Panc1 (cell line): ENCODE measurements at regions not wholly inside any gene's neighbourhood (a gene's known extent, or its start where the extent isn't known, plus 50 kb on each side); places are given as distances from the start of the nearest gene placed in this dataset.

Experiments
- ATAC-seq: fragments of 200-7000 bp; cut with Tn5 transposase; 2 replicates; pipeline ENCODE4 v1.9.1; 2020; ENCODE audit warnings: mild to moderate bottlenecking, moderate library complexity
- BruUV-seq: library from RNA; stranded (reverse); fragments of 400-500 nt; replicated peaks from 2 replicates; lab custom pipeline; 2021; lab: Mats Ljungman, UMichigan
- CTCF ChIA-PET: fragments of 300-600 bp; sonication (Branson Sonifier 250); formaldehyde crosslinking; loops from one replicate; lab custom pipeline; 2022; ENCODE audit warnings: antibody characterized with exemption; lab: Charles Lee
- POLR2A ChIA-PET: fragments of 300-600 bp; sonication (Branson Sonifier 250); formaldehyde crosslinking; loops from one replicate; lab custom pipeline; 2022; ENCODE audit warnings: antibody characterized with exemption; lab: Charles Lee
- DNase-seq: peaks from one replicate; pipeline ENCODE4 v3.0.0-alpha.2; 2010; ENCODE audit warnings: low read depth, low spot score
- H3K27ac ChIP-seq: 2 replicates; pipeline ENCODE4 v1.5.1; 2011; ENCODE audit warnings: mild to moderate bottlenecking, low read length, inconsistent platforms
- H3K27me3 ChIP-seq: fragments of 200-500 bp; sonication (Bioruptor generic); 2 replicates; pipeline ENCODE4 v1.6.0; 2014; ENCODE audit warnings: low read length, inconsistent platforms; ENCODE audit not compliant: control insufficient read depth, insufficient read depth
- H3K36me3 ChIP-seq: fragments of 200-500 bp; sonication (Bioruptor generic); 2 replicates; pipeline ENCODE4 v1.5.1; 2014; ENCODE audit warnings: inconsistent platforms, mild to moderate bottlenecking, low read length, moderate library complexity; ENCODE audit not compliant: control insufficient read depth, insufficient read depth
- H3K4me1 ChIP-seq: 2 replicates; pipeline ENCODE4 v1.5.1; 2011; ENCODE audit warnings: inconsistent platforms, mild to moderate bottlenecking, low read length, moderate library complexity; ENCODE audit not compliant: control insufficient read depth, insufficient read depth
- H3K4me3 ChIP-seq, 2 experiments: 2 replicates each; pipeline ENCODE4 v1.5.1; 2011 to 2012; ENCODE audit warnings: low read depth in 2 of 2, low read length in 2 of 2, mild to moderate bottlenecking in 2 of 2, inconsistent platforms in 1 of 2, moderate library complexity in 1 of 2
- H3K9me3 ChIP-seq: fragments of 200-500 bp; sonication (Bioruptor generic); 2 replicates; pipeline ENCODE4 v1.5.1; 2014; ENCODE audit warnings: low read depth, mild to moderate bottlenecking, inconsistent platforms, low read length, moderate library complexity; ENCODE audit not compliant: control insufficient read depth, insufficient read depth
- POLR2AphosphoS5 ChIP-seq: IDR thresholded peaks from 2 replicates; pipeline ENCODE4 v1.6.1; 2012; ENCODE audit warnings: mild to moderate bottlenecking, low read depth, low read length, moderate library complexity
- SIN3A ChIP-seq: IDR thresholded peaks from 2 replicates; pipeline ENCODE4 v1.6.1; 2012; ENCODE audit warnings: low read depth, mild to moderate bottlenecking, low read length, moderate library complexity, borderline replicate concordance; ENCODE audit not compliant: insufficient read depth
- TCF7L2 ChIP-seq: IDR thresholded peaks from 2 replicates; pipeline ENCODE4 v1.6.1; 2011; ENCODE audit warnings: mild to moderate bottlenecking, low read depth, low read length, inconsistent platforms
- in situ Hi-C: cut with HindIII; loops from 2 replicates; pipeline ENCODE4 v1.10.0; 2016; ENCODE audit warnings: low sequenced_read_pairs, low pct_unique_long_range_greater_than_20kb
- intact Hi-C: fragments of 100-400 bp; cut with micrococcal nuclease; formaldehyde crosslinking; loops from one replicate; pipeline ENCODE4 v1.10.0; 2022; ENCODE audit not compliant: unreplicated experiment
- TF ChIP-seq, protein P1 (sequence below), 2 experiments: IDR thresholded peaks; 2 replicates each; pipeline ENCODE4 v1.6.1; 2011 to 2012; ENCODE audit warnings: low read depth in 2 of 2, control low read depth in 1 of 2, low read length in 1 of 2, mild to moderate bottlenecking in 1 of 2, moderate library complexity in 1 of 2; ENCODE audit not compliant: insufficient read depth in 1 of 2
- TF ChIP-seq, protein P2 (sequence below): fragments of 450-650 bp; IDR thresholded peaks from 2 replicates; pipeline ENCODE4 v1.5.1; 2017; ENCODE audit warnings: mild to moderate bottlenecking

DNA sequence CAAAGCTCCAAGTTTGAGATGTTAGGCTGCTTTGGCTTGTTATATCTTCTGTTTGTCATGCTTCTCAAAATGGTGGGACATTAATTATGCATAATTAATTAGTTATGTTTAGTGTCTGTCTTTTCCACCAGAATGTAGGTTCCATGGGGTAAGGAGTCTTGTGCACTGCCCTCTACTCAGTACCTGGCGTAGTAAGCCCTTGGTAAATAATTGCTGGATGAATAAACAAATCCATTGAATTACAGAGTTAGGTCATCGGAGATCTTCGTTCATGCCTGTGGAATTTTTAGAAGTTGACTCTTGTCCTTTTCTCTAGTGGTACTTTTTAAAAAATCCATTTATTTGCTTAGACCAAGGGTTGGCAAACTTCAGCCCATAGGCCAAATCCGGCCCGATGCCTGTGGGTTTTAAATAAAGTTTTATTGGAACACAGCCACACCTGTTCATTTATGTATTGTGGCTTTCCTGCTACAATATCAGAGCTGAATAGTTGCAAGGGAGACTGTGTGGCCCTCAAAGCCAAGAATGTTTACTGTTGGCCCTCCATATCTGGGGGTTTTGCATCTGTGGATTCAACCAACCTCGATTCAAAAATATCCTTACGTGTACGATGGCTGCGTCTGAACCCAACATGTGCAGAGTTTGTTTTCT, 524.8 kb upstream of the EEF2KMT start:
- no peak for TF ChIP-seq POLR2AphosphoS5
- TF ChIP-seq, protein P1, sequence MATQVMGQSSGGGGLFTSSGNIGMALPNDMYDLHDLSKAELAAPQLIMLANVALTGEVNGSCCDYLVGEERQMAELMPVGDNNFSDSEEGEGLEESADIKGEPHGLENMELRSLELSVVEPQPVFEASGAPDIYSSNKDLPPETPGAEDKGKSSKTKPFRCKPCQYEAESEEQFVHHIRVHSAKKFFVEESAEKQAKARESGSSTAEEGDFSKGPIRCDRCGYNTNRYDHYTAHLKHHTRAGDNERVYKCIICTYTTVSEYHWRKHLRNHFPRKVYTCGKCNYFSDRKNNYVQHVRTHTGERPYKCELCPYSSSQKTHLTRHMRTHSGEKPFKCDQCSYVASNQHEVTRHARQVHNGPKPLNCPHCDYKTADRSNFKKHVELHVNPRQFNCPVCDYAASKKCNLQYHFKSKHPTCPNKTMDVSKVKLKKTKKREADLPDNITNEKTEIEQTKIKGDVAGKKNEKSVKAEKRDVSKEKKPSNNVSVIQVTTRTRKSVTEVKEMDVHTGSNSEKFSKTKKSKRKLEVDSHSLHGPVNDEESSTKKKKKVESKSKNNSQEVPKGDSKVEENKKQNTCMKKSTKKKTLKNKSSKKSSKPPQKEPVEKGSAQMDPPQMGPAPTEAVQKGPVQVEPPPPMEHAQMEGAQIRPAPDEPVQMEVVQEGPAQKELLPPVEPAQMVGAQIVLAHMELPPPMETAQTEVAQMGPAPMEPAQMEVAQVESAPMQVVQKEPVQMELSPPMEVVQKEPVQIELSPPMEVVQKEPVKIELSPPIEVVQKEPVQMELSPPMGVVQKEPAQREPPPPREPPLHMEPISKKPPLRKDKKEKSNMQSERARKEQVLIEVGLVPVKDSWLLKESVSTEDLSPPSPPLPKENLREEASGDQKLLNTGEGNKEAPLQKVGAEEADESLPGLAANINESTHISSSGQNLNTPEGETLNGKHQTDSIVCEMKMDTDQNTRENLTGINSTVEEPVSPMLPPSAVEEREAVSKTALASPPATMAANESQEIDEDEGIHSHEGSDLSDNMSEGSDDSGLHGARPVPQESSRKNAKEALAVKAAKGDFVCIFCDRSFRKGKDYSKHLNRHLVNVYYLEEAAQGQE (IDR thresholded peaks at IDR 0.05; ENCODE audit: insufficient read depth in 1 of 2, low read depth in 2 of 2, low read length in 1 of 2) = no peak
- TF ChIP-seq, protein P2, sequence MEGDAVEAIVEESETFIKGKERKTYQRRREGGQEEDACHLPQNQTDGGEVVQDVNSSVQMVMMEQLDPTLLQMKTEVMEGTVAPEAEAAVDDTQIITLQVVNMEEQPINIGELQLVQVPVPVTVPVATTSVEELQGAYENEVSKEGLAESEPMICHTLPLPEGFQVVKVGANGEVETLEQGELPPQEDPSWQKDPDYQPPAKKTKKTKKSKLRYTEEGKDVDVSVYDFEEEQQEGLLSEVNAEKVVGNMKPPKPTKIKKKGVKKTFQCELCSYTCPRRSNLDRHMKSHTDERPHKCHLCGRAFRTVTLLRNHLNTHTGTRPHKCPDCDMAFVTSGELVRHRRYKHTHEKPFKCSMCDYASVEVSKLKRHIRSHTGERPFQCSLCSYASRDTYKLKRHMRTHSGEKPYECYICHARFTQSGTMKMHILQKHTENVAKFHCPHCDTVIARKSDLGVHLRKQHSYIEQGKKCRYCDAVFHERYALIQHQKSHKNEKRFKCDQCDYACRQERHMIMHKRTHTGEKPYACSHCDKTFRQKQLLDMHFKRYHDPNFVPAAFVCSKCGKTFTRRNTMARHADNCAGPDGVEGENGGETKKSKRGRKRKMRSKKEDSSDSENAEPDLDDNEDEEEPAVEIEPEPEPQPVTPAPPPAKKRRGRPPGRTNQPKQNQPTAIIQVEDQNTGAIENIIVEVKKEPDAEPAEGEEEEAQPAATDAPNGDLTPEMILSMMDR = no peak
- TF ChIP-seq TCF7L2 = no peak
- TF ChIP-seq SIN3A = no peak
- in situ Hi-C loops (no loop called here), intact Hi-C loops (no loop called here)
- no TSS peak for BruUV-seq
- H3K36me3 ChIP-seq = no peaks in the 10 kb centered on the region
- peaks cover 3% of the 10 kb centered on the region; the same call in 1 of the 2 replicates for H3K27me3 ChIP-seq
- H3K4me3 ChIP-seq = no peak overlapping the region
- H3K27ac ChIP-seq = no peak overlapping the region
- ChIA-PET POLR2A (no interaction called here), CTCF (no interaction called here)
- DNase-seq = no peak
- no peaks in the 10 kb centered on the region for H3K4me1 ChIP-seq
- no peaks in the 10 kb centered on the region for H3K9me3 ChIP-seq
- no peak for ATAC-seq

DNA sequence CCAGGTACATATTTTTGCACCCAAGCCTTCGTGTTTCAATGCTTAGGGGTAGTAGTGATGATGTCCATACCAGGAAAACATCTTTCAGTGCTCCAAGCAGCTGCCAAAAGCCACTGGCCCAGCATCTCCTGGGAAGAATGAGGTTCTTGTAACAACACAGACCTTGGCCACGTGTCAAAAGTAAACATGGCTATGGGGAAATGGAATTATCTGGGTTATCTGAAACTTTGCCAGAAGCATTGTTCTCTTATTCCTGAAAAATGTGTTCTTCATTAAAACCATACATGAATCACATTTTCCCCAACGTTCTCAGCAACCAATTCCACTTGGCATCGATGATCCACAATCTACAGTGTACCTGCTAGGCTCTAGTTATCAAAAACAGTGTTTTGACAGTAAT, 524.2 kb upstream of the EEF2KMT start:
- DNase-seq = no peak
- ATAC-seq = no peak
- intact Hi-C loops (no loop called here), in situ Hi-C loops (no loop called here)
- no TSS peak for BruUV-seq
- no peak for TF ChIP-seq SIN3A
- TF ChIP-seq, protein P2 = no peak
- TF ChIP-seq, protein P1 (IDR thresholded peaks at IDR 0.05; ENCODE audit: insufficient read depth in 1 of 2, low read depth in 2 of 2, low read length in 1 of 2) = no peak
- TF ChIP-seq TCF7L2 = no peak
- no peak for TF ChIP-seq POLR2AphosphoS5
- POLR2A ChIA-PET = no interaction called here
- H3K27ac ChIP-seq = no peak overlapping the region
- H3K4me1 ChIP-seq = no peaks in the 10 kb centered on the region
- H3K9me3 ChIP-seq = no peaks in the 10 kb centered on the region
- no peak overlapping the region for H3K4me3 ChIP-seq
- CTCF ChIA-PET = no interaction called here
- H3K27me3 ChIP-seq = peaks cover 4% of the 10 kb centered on the region; the same call in 1 of the 2 replicates
- H3K36me3 ChIP-seq = no peaks in the 10 kb centered on the region
